Mesothelial cell of epicardium (in vitro differentiated cells): ENCODE measurements at regions not wholly inside any gene's neighbourhood (a gene's known extent, or its start where the extent isn't known, plus 50 kb on each side); places are given as distances from the start of the nearest gene placed in this dataset.
A peak's percentile ranks its signal among the peaks of the same experiment; 100 is the strongest.

Experiments used
- DNase-seq, 2 experiments: peaks; one replicate each; pipeline ENCODE4 v3.0.0; 2021; ENCODE audit warnings: low spot score in 2 of 2; ENCODE audit not compliant: unreplicated experiment in 2 of 2
- H3K27ac Mint-ChIP-seq: 2 replicates; pipeline ENCODE4 v1.8.0; 2021; ENCODE audit warnings: mixed read lengths
- H3K27me3 Mint-ChIP-seq: 2 replicates; pipeline ENCODE4 v1.8.0; 2021; ENCODE audit warnings: low read depth, mixed read lengths
- H3K36me3 Mint-ChIP-seq: 2 replicates; pipeline ENCODE4 v1.8.0; 2021; ENCODE audit warnings: mixed read lengths
- H3K4me1 Mint-ChIP-seq: 2 replicates; pipeline ENCODE4 v1.8.0; 2021; ENCODE audit warnings: mixed read lengths
- H3K4me3 Mint-ChIP-seq: 2 replicates; pipeline ENCODE4 v1.8.0; 2021; ENCODE audit warnings: mild to moderate bottlenecking, moderate library complexity, mixed read lengths
- H3K9me3 Mint-ChIP-seq: 2 replicates; pipeline ENCODE4 v1.8.0; 2021; ENCODE audit warnings: mixed read lengths
- TF ChIP-seq, protein P1 (sequence below): fragments of 200-600 bp; sonication (generic); IDR thresholded peaks from one replicate; pipeline ENCODE4 v1.5.0; 2021; ENCODE audit warnings: antibody characterized with exemption; ENCODE audit not compliant: unreplicated experiment

DNA sequence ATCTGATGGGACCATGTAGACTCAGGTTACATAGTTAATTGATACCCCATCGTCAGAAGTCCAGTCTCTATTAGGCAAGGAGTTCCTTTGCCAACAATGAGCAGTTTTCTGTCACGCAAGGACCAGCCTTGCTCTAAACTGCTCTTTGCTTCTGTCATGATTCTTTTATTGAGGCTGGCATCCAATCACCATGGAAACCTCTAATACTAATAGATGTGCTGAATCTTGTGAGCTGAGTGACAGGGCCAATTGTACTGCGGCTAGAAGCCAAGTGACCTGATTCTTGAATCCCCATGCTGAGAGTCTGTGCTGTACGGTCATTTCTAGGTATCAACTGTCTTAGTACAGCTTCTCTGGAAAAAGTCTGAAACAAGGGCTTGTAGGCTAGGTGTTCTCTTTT is 395.6 kb downstream of the RND3 start:
- Mint-ChIP-seq H3K36me3 (no peaks in the 10 kb centered on the region), H3K9me3 (no peaks in the 10 kb centered on the region), H3K4me1 (peaks cover 17% of the 10 kb centered on the region), H3K27ac (no peak overlapping the region), H3K27me3 (no peaks in the 10 kb centered on the region), H3K4me3 (no peak overlapping the region)
- no peak for DNase-seq
- TF ChIP-seq, protein P1, sequence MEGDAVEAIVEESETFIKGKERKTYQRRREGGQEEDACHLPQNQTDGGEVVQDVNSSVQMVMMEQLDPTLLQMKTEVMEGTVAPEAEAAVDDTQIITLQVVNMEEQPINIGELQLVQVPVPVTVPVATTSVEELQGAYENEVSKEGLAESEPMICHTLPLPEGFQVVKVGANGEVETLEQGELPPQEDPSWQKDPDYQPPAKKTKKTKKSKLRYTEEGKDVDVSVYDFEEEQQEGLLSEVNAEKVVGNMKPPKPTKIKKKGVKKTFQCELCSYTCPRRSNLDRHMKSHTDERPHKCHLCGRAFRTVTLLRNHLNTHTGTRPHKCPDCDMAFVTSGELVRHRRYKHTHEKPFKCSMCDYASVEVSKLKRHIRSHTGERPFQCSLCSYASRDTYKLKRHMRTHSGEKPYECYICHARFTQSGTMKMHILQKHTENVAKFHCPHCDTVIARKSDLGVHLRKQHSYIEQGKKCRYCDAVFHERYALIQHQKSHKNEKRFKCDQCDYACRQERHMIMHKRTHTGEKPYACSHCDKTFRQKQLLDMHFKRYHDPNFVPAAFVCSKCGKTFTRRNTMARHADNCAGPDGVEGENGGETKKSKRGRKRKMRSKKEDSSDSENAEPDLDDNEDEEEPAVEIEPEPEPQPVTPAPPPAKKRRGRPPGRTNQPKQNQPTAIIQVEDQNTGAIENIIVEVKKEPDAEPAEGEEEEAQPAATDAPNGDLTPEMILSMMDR: no peak

DNA sequence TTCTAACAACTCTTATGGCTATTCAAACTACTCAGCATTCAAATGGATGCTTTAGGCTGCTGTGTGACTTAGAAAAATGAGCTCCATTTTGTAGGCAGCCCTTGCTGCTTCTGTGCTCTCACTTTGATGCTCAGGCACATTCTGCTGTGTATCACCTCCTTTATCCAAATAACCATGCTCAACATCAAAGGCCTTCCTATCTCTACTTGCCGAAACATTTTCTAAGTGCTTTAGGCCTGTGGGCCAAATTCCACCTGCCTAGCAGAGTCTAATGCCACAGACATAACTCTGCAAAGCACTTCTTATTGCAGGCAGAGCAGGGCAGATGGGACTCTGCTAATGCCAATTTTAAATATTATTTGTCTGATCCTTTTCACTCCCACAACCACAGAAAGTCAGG is 397.4 kb downstream of the RND3 start:
- TF ChIP-seq, protein P1: no peak
- H3K4me1 Mint-ChIP-seq: peaks cover 17% of the 10 kb centered on the region
- peaks cover 1% of the 10 kb centered on the region for H3K36me3 Mint-ChIP-seq

DNA sequence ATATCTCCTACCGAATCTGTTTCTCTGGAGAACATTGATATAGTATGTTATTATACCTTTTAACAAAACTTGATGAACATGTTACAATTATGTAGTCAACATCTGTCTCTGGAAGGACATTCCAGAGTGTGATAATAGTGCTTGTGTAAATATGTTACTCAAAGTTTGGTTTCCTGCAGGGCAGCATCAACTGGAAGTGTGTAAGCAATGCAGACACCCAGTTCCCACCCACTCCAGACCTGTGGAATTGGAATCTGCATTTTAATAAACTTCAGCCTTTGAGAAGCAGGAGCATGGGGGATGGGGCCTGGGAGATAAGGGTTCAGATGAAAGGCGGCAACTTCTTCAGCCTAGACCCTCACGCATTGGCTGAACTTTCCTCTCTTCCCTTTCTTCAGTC is 398.9 kb downstream of the RND3 start:
- Mint-ChIP-seq H3K4me1 (peaks cover 17% of the 10 kb centered on the region), H3K27me3 (no peaks in the 10 kb centered on the region), H3K9me3 (peaks cover 9% of the 10 kb centered on the region), H3K36me3 (peaks cover 5% of the 10 kb centered on the region), H3K27ac (no peak overlapping the region), H3K4me3 (no peak overlapping the region)
- TF ChIP-seq, protein P1: no peak
- no peak for DNase-seq

More for the DNA sequence above, 397.4 kb downstream of the RND3 start:
- Mint-ChIP-seq H3K4me3 (no peak overlapping the region), H3K9me3 (peaks cover 4% of the 10 kb centered on the region), H3K27me3 (no peaks in the 10 kb centered on the region), H3K27ac (peak overlapping the region; percentile 35)
- no peak for DNase-seq

DNA sequence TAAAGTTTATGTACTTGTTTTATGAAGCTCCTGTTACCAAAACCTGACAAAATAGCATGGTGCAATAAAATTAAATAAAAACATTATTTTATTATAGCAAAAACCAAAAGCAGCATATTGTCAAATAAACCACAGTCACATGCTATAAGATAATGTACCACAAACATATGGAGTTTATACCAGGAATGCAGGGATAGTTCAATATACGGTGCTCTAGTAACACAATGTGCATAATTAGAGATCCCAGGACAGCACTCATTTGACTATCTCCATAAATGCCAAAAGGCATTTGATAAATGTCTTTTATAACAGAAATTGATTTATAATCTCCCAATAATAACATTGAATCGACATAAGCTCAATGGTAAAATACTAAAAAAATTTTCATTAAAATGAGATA is 402.0 kb downstream of the RND3 start:
- TF ChIP-seq, protein P1: no peak
- Mint-ChIP-seq H3K27ac (no peak overlapping the region), H3K4me3 (no peak overlapping the region), H3K4me1 (peaks cover 19% of the 10 kb centered on the region), H3K9me3 (peaks cover 12% of the 10 kb centered on the region), H3K36me3 (peaks cover 5% of the 10 kb centered on the region), H3K27me3 (no peaks in the 10 kb centered on the region)
- DNase-seq: no peak

DNA sequence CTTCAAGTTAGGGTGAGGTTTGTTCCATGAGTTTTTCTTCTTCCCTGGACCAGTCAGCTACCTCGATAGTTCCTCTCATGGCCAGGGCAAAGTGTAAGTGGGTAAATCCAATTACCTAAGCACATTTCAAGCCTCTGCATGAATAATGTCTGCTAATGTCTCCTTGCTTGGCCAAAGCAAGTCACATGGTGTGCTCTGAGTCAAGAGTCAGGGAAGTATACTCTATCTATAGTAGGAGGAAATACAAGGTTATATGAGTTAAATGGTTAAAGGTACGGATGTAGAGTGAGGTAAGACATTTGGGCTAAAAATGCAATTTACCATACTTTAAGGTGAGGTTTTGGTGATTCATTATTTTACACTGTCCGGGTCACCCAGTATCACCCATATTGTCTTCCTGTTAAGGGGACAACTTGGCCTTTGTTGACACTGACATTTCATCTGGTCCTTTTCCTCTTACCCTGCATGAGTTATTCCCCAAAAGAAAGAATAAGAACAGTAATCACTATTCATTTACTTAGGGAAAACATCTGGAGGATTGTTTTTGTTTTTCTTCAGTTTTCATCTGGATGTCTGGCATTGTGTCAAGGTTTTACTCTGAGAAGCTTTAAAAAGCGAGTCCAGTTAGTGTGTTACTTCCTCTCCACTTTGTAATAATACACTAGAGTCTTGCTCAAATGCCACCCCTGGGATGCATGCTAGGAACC is 405.5 kb downstream of the RND3 start:
- H3K27ac Mint-ChIP-seq: no peak overlapping the region
- H3K4me1 Mint-ChIP-seq: peaks cover 6% of the 10 kb centered on the region
- peaks cover 5% of the 10 kb centered on the region for H3K36me3 Mint-ChIP-seq
- no peak overlapping the region for H3K4me3 Mint-ChIP-seq
- H3K9me3 Mint-ChIP-seq: peaks cover 18% of the 10 kb centered on the region
- TF ChIP-seq, protein P1: no peak
- DNase-seq: no peak
- H3K27me3 Mint-ChIP-seq: no peaks in the 10 kb centered on the region
